ENCODE measurements at regions not wholly inside any gene's neighbourhood (a gene's known extent, or its start where the extent isn't known, plus 50 kb on each side); places are given as distances from the start of the nearest gene placed in this dataset.

- no peaks in the 10 kb centered on the region for H4K20me1 ChIP-seq (replicated peaks; ENCODE audit: control insufficient read depth, extremely low read depth, insufficient read depth, low read length)
- H3K9ac ChIP-seq (replicated peaks; ENCODE audit: extremely low read depth, insufficient read depth, low read length): no peak overlapping the region
- H3K27me3 ChIP-seq (ENCODE audit: control insufficient read depth in 2 of 2, insufficient read depth in 2 of 2, low read length in 2 of 2): no peaks in the 10 kb centered on the region
- ChIA-PET POLR2A (no interaction called here), CTCF (interaction anchor here (1.3 kb wide), 1 partner anchor 8 kb away, joined by 3 read pairs; no protein-coding TSS in a partner anchor)
- no peak overlapping the region for H3K4me2 ChIP-seq (ENCODE audit: insufficient read depth, low read length)
- dilution Hi-C loops (cut with MboI; ENCODE audit: extremely low pct_ligation_motif_present, low sequenced_read_pairs) (no loop called here), intact Hi-C loops (cut with micrococcal nuclease) (no loop called here)
- no peak overlapping the region for H3K27ac ChIP-seq (ENCODE audit: insufficient read depth, low read depth, low read length)
- H3K4me1 ChIP-seq (ENCODE audit: control insufficient read depth, extremely low read depth, insufficient read depth, low read length): no peaks in the 10 kb centered on the region
- no peak overlapping the region for H2AFZ ChIP-seq (ENCODE audit: low read depth, low read length)
- no peak overlapping the region for H3K4me3 ChIP-seq (replicated peaks in 1 of 3; ENCODE audit: insufficient read depth in 1 of 3, low read depth in 1 of 3, low read length in 3 of 3)
- H3K36me3 ChIP-seq (ENCODE audit: control insufficient read depth in 2 of 2, extremely low read depth in 1 of 2, insufficient read depth in 2 of 2, low read length in 2 of 2): peaks cover 2 to 26% of the 10 kb centered on the region in 2 experiments
- H3K9me3 ChIP-seq (replicated peaks; ENCODE audit: control insufficient read depth, insufficient read depth, low read length): no peaks in the 10 kb centered on the region
- TF ChIP-seq POLR2A (IDR thresholded peaks at IDR 0.05; ENCODE audit: low read depth, low read length) (no peak), MYC (IDR thresholded peaks at IDR 0.05; ENCODE audit: low read depth, low read length) (no peak), GATA2 (IDR thresholded peaks at IDR 0.05; ENCODE audit: insufficient read depth, insufficient read length, low read depth, low read length) (no peak), MAX (IDR thresholded peaks at IDR 0.05; ENCODE audit: insufficient read depth, insufficient read length) (no peak), FOS (IDR thresholded peaks at IDR 0.05; ENCODE audit: borderline replicate concordance, insufficient read depth, low read length) (no peak), CTCF (IDR thresholded peaks at IDR 0.05; ENCODE audit: extremely low read depth in 1 of 2, insufficient read depth in 1 of 2, low read depth in 1 of 2, low read length in 2 of 2) (no peak), EZH2 (IDR thresholded peaks at IDR 0.05; ENCODE audit: borderline replicate concordance, low read depth, low read length, severe bottlenecking) (no peak), JUN (IDR thresholded peaks at IDR 0.05; ENCODE audit: borderline replicate concordance, insufficient read depth, insufficient read length, low read depth) (no peak), POLR2AphosphoS5 (IDR thresholded peaks at IDR 0.05; ENCODE audit: insufficient read depth, low read depth, low read length) (no peak)
- DNase-seq (ENCODE audit: low read depth, low spot score) (no peak), FAIRE-seq (no peak)
- BruUV-seq (replicated peaks): no TSS peak
- no peaks in the 10 kb centered on the region for H3K79me2 ChIP-seq (ENCODE audit: control insufficient read depth, insufficient read depth, low read length)
- no peaks in the 10 kb centered on the region for H3K9me1 ChIP-seq (replicated peaks; ENCODE audit: control insufficient read depth, extremely low read depth, insufficient read depth, low read length)
These were observed 141.4 kb upstream of the PLEKHM1 start for GRCh38 chr17:45631941-45632340.
